ENCODE measurements at regions not wholly inside any gene's neighbourhood (a gene's known extent, or its start where the extent isn't known, plus 50 kb on each side); places are given as distances from the start of the nearest gene placed in this dataset.

DNA sequence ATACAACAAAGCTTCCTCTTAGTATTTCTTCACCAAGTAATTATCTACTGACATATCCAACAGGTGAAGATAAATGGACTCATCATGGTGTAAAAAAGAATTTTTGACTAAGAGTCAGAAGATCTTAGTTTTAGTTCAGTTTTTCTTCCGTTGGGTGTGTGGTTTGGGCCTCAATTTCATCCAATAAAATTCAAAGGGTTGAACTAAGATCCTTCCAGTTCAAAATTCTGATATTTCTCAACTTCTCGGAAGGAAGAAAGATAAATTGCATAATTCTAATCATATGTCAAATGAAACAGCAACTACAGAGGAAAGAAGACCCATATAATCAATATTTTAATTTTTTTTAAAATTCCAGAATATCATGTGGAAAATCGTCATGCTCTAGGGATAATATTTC, 192.7 kb downstream of the SPRY1 start:
- TF ChIP-seq PRDM15 (CRISPR knock-in tag; IDR thresholded peaks at IDR 0.05) (no peak), SMAD3 (CRISPR knock-in tag; IDR thresholded peaks at IDR 0.05; ENCODE audit: borderline replicate concordance) (no peak), IRF2 (CRISPR knock-in tag; IDR thresholded peaks at IDR 0.05; ENCODE audit: borderline replicate concordance, low read depth) (no peak), FOXK1 (CRISPR knock-in tag; IDR thresholded peaks at IDR 0.05) (no peak), SP1 (CRISPR knock-in tag; conservative IDR thresholded peaks at IDR 0.05) (no peak), ZNF423 (CRISPR knock-in tag; IDR thresholded peaks at IDR 0.05) (no peak), OVOL2 (CRISPR knock-in tag; IDR thresholded peaks at IDR 0.05; ENCODE audit: borderline replicate concordance) (no peak), FOXP1 (CRISPR knock-in tag; IDR thresholded peaks at IDR 0.05; ENCODE audit: borderline replicate concordance) (no peak), MAX (CRISPR knock-in tag; IDR thresholded peaks at IDR 0.05) (no peak)
- TF ChIP-seq, protein P1, sequence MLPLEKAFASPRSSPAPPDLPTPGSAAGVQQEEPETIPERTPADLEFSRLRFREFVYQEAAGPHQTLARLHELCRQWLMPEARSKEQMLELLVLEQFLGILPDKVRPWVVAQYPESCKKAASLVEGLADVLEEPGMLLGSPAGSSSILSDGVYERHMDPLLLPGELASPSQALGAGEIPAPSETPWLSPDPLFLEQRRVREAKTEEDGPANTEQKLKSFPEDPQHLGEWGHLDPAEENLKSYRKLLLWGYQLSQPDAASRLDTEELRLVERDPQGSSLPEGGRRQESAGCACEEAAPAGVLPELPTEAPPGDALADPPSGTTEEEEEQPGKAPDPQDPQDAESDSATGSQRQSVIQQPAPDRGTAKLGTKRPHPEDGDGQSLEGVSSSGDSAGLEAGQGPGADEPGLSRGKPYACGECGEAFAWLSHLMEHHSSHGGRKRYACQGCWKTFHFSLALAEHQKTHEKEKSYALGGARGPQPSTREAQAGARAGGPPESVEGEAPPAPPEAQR (CRISPR knock-in tag; IDR thresholded peaks at IDR 0.05), result no peak
- TF ChIP-seq, protein P2, sequence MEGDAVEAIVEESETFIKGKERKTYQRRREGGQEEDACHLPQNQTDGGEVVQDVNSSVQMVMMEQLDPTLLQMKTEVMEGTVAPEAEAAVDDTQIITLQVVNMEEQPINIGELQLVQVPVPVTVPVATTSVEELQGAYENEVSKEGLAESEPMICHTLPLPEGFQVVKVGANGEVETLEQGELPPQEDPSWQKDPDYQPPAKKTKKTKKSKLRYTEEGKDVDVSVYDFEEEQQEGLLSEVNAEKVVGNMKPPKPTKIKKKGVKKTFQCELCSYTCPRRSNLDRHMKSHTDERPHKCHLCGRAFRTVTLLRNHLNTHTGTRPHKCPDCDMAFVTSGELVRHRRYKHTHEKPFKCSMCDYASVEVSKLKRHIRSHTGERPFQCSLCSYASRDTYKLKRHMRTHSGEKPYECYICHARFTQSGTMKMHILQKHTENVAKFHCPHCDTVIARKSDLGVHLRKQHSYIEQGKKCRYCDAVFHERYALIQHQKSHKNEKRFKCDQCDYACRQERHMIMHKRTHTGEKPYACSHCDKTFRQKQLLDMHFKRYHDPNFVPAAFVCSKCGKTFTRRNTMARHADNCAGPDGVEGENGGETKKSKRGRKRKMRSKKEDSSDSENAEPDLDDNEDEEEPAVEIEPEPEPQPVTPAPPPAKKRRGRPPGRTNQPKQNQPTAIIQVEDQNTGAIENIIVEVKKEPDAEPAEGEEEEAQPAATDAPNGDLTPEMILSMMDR (IDR thresholded peaks at IDR 0.05), result no peak

All from WTC11 (cell line).